DOHH2 (cell line): ENCODE measurements at regions not wholly inside any gene's neighbourhood (a gene's known extent, or its start where the extent isn't known, plus 50 kb on each side); places are given as distances from the start of the nearest gene placed in this dataset.

ENCODE experiments used
- H3F3A ChIP-seq: fragments of 200-600 bp; sonication (generic), shearing (Covaris generic); 2 replicates; pipeline ENCODE4 v1.6.0; 2016; ENCODE audit warnings: antibody characterized with exemption, mild to moderate bottlenecking; ENCODE audit not compliant: control insufficient read depth, insufficient read depth
- H3K27ac ChIP-seq: fragments of 200-600 bp; sonication (generic); 2 replicates; pipeline ENCODE4 v1.5.1; 2014; ENCODE audit warnings: low read depth, mild to moderate bottlenecking, low read length, moderate library complexity
- H3K27me3 ChIP-seq: fragments of 200-600 bp; sonication (generic); 2 replicates; pipeline ENCODE4 v1.6.1; 2014; ENCODE audit warnings: mild to moderate bottlenecking, low read length, mixed read lengths; ENCODE audit not compliant: control insufficient read depth
- H3K36me3 ChIP-seq: fragments of 200-600 bp; sonication (generic); 2 replicates; pipeline ENCODE4 v1.6.1; 2014; ENCODE audit warnings: mild to moderate bottlenecking, low read length, moderate library complexity, mixed read lengths; ENCODE audit not compliant: control insufficient read depth
- H3K4me1 ChIP-seq: fragments of 200-600 bp; sonication (generic); 2 replicates; pipeline ENCODE4 v1.6.1; 2014; ENCODE audit warnings: mild to moderate bottlenecking, low read length, mixed read lengths; ENCODE audit not compliant: control insufficient read depth
- H3K4me2 ChIP-seq: fragments of 200-600 bp; sonication (generic); 2 replicates; pipeline ENCODE4 v1.6.0; 2014; ENCODE audit warnings: mild to moderate bottlenecking, low read length, moderate library complexity
- H3K4me3 ChIP-seq: fragments of 200-600 bp; sonication (generic); 2 replicates; pipeline ENCODE4 v1.5.1; 2014; ENCODE audit warnings: mild to moderate bottlenecking, low read length, mixed read lengths
- H3K79me2 ChIP-seq: fragments of 200-600 bp; sonication (generic); 2 replicates; pipeline ENCODE4 v1.6.1; 2014; ENCODE audit warnings: mild to moderate bottlenecking, low read length, mixed read lengths; ENCODE audit not compliant: control insufficient read depth
- H3K9me2 ChIP-seq: fragments of 200-600 bp; sonication (generic); replicated peaks from 2 replicates; pipeline ENCODE4 v1.6.1; 2014; ENCODE audit warnings: mild to moderate bottlenecking, low read length, mixed read lengths; ENCODE audit not compliant: control insufficient read depth
- H3K9me3 ChIP-seq: fragments of 200-600 bp; sonication (generic); 2 replicates; pipeline ENCODE4 v1.6.1; 2014; ENCODE audit warnings: antibody characterized with exemption, low read length, mixed read lengths; ENCODE audit not compliant: control insufficient read depth, insufficient read depth
- H4K20me1 ChIP-seq: fragments of 200-600 bp; sonication (generic); 2 replicates; pipeline ENCODE4 v1.6.0; 2014; ENCODE audit warnings: low read depth, mild to moderate bottlenecking, antibody characterized with exemption, low read length, moderate library complexity; ENCODE audit not compliant: control insufficient read depth, insufficient read depth
- CTCF ChIP-seq: fragments of 200-600 bp; sonication (generic); IDR thresholded peaks from one replicate; pipeline ENCODE4 v1.5.1; 2014; ENCODE audit warnings: antibody characterized with exemption, mild to moderate bottlenecking, low read depth, low read length; ENCODE audit not compliant: poor library complexity, severe bottlenecking
- EZH2phosphoT487 ChIP-seq: fragments of 200-600 bp; sonication (generic); IDR thresholded peaks from 2 replicates; pipeline ENCODE4 v1.6.1; 2017; ENCODE audit warnings: borderline replicate concordance, mild to moderate bottlenecking, antibody characterized with exemption, low read length, moderate library complexity, mixed read lengths

- no peaks in the 10 kb centered on the region for H3F3A ChIP-seq
- H3K9me3 ChIP-seq, result peaks cover 11% of the 10 kb centered on the region; the same call in 1 of the 2 replicates
- H3K4me2 ChIP-seq, result no peak overlapping the region
- no peak overlapping the region for H3K4me3 ChIP-seq
- TF ChIP-seq EZH2phosphoT487 (no peak), CTCF (no peak)
- H3K27me3 ChIP-seq, result no peaks in the 10 kb centered on the region
- no peaks in the 10 kb centered on the region for H3K4me1 ChIP-seq
- no peak overlapping the region for H3K27ac ChIP-seq
- H3K36me3 ChIP-seq, result no peaks in the 10 kb centered on the region
- H3K9me2 ChIP-seq, result no peaks in the 10 kb centered on the region
- H3K79me2 ChIP-seq, result no peaks in the 10 kb centered on the region
- H4K20me1 ChIP-seq, result no peaks in the 10 kb centered on the region
Measured at GRCh38 chr4:135598151-135598550, 1396.6 kb upstream of the PABPC4L start.

GRCh38 chr4:135594521-135594920, 1392.9 kb upstream of the PABPC4L start:
- no peaks in the 10 kb centered on the region for H4K20me1 ChIP-seq
- no peaks in the 10 kb centered on the region for H3K27me3 ChIP-seq
- H3F3A ChIP-seq, result no peaks in the 10 kb centered on the region
- H3K9me2 ChIP-seq, result no peaks in the 10 kb centered on the region
- H3K79me2 ChIP-seq, result no peaks in the 10 kb centered on the region
- no peak overlapping the region for H3K27ac ChIP-seq
- H3K4me3 ChIP-seq, result no peak overlapping the region
- H3K9me3 ChIP-seq, result peaks cover 11% of the 10 kb centered on the region; the same call in 1 of the 2 replicates
- H3K4me1 ChIP-seq, result no peaks in the 10 kb centered on the region
- H3K4me2 ChIP-seq, result no peak overlapping the region
- TF ChIP-seq EZH2phosphoT487, result no peak
- TF ChIP-seq CTCF, result no peak
- H3K36me3 ChIP-seq, result no peaks in the 10 kb centered on the region

GRCh38 chr4:135575041-135575440, 1373.5 kb upstream of the PABPC4L start:
- Histone ChIP-seq H3F3A (no peaks in the 10 kb centered on the region), H3K4me1 (no peaks in the 10 kb centered on the region), H3K9me2 (no peaks in the 10 kb centered on the region), H3K9me3 (no peaks in the 10 kb centered on the region), H3K4me3 (no peak overlapping the region), H3K4me2 (no peak overlapping the region), H4K20me1 (no peaks in the 10 kb centered on the region), H3K27ac (no peak overlapping the region), H3K36me3 (no peaks in the 10 kb centered on the region), H3K79me2 (no peaks in the 10 kb centered on the region), H3K27me3 (no peaks in the 10 kb centered on the region)
- no peak for TF ChIP-seq EZH2phosphoT487
- no peak for TF ChIP-seq CTCF

DNA sequence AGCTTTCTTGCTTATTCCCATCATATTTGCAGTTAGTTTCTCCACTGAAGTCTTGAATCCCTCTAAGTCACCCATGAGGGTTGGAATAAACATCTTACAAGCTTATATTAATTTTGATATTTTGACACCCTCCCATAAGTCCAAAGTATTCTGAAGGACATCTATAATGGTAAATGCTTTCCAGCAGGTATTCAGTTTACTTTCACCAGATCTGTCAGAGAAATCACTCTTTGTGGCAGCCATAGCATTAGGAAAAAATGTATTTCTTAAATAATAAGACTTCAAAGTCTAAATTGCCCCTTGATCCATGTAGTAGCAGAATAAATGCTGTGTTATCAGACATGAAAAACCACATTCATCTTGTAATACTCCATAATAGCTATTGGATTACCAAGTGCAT, 1371.7 kb upstream of the PABPC4L start:
- TF ChIP-seq CTCF (no peak), EZH2phosphoT487 (no peak)
- H3K9me2 ChIP-seq, result no peaks in the 10 kb centered on the region
- no peaks in the 10 kb centered on the region for H3K79me2 ChIP-seq
- H3K36me3 ChIP-seq, result no peaks in the 10 kb centered on the region
- H3K4me1 ChIP-seq, result no peaks in the 10 kb centered on the region
- no peaks in the 10 kb centered on the region for H3F3A ChIP-seq
- no peaks in the 10 kb centered on the region for H4K20me1 ChIP-seq
- H3K9me3 ChIP-seq, result no peaks in the 10 kb centered on the region
- no peak overlapping the region for H3K27ac ChIP-seq
- H3K27me3 ChIP-seq, result no peaks in the 10 kb centered on the region
- no peak overlapping the region for H3K4me3 ChIP-seq
- H3K4me2 ChIP-seq, result no peak overlapping the region
